ENCODE measurements at regions not wholly inside any gene's neighbourhood (a gene's known extent, or its start where the extent isn't known, plus 50 kb on each side); places are given as distances from the start of the nearest gene placed in this dataset.

DNA sequence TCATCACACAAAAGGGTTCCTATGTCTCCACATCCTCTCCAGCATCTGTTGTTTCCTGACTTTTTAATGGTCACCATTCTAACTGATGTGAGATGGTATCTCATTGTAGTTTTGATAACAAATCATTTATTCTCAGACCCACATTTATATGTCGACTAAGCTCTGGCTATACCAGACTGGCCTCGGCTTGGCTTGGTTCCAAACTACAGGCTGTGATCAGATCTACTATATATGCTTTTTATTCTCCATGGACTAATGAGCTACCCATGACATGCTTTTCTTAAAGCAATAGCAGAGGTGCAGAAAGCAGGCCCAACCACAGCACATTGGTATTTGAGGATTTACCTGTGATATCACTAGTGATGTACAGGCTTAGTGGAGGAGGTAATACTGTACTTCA is 139.8 kb upstream of the PGR start:
- Histone ChIP-seq H2AFZ (ENCODE audit: low read depth, low read length) (no peak overlapping the region), H3K79me2 (ENCODE audit: low read length) (no peaks in the 10 kb centered on the region), H3K4me3 (ENCODE audit: low read length) (no peak overlapping the region), H3K4me1 (ENCODE audit: low read length) (no peaks in the 10 kb centered on the region), H3K27ac (ENCODE audit: low read length) (no peak overlapping the region), H4K20me1 (ENCODE audit: insufficient read depth, low read length) (no peaks in the 10 kb centered on the region), H3K9ac (ENCODE audit: low read length) (no peak overlapping the region), H3K9me3 (ENCODE audit: insufficient read depth, low read length) (no peaks in the 10 kb centered on the region), H3K4me2 (ENCODE audit: low read length) (no peak overlapping the region), H3K36me3 (replicated peaks; ENCODE audit: low read depth, low read length) (no peaks in the 10 kb centered on the region), H3K27me3 (ENCODE audit: low read depth, low read length) (no peaks in the 10 kb centered on the region)
- TF ChIP-seq, protein P1, sequence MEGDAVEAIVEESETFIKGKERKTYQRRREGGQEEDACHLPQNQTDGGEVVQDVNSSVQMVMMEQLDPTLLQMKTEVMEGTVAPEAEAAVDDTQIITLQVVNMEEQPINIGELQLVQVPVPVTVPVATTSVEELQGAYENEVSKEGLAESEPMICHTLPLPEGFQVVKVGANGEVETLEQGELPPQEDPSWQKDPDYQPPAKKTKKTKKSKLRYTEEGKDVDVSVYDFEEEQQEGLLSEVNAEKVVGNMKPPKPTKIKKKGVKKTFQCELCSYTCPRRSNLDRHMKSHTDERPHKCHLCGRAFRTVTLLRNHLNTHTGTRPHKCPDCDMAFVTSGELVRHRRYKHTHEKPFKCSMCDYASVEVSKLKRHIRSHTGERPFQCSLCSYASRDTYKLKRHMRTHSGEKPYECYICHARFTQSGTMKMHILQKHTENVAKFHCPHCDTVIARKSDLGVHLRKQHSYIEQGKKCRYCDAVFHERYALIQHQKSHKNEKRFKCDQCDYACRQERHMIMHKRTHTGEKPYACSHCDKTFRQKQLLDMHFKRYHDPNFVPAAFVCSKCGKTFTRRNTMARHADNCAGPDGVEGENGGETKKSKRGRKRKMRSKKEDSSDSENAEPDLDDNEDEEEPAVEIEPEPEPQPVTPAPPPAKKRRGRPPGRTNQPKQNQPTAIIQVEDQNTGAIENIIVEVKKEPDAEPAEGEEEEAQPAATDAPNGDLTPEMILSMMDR (IDR thresholded peaks at IDR 0.05; ENCODE audit: low read depth, low read length) = no peak
- TF ChIP-seq EZH2phosphoT487 (IDR thresholded peaks at IDR 0.05; ENCODE audit: low read depth) = no peak

DNA sequence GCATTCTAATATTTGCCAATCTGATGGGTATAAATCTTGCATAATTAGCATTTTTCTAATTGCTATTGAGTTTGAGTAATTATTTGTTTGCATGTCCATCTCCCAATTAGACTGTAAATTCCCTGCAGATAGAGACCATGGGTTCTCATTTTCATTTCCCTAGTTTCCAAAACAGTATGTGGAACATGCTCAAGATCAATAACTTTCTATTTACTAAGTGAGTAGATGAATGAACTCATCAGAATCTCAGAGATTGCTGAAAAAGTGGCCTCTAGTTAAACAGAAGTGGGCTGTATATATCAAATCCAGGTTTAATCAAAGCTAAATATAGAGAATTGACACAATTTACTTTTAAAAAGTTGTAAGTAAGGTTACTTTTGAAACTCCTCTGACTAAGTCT is 138.0 kb upstream of the PGR start:
- no peak for TF ChIP-seq EZH2phosphoT487 (IDR thresholded peaks at IDR 0.05; ENCODE audit: low read depth)
- TF ChIP-seq, protein P1 (IDR thresholded peaks at IDR 0.05; ENCODE audit: low read depth, low read length) = no peak
- H3K4me2 ChIP-seq (ENCODE audit: low read length) = no peak overlapping the region
- H3K79me2 ChIP-seq (ENCODE audit: low read length) = no peaks in the 10 kb centered on the region
- H3K36me3 ChIP-seq (replicated peaks; ENCODE audit: low read depth, low read length) = no peaks in the 10 kb centered on the region
- H3K9me3 ChIP-seq (ENCODE audit: insufficient read depth, low read length) = no peaks in the 10 kb centered on the region
- no peak overlapping the region for H3K4me3 ChIP-seq (ENCODE audit: low read length)
- H3K9ac ChIP-seq (ENCODE audit: low read length) = no peak overlapping the region
- H3K27ac ChIP-seq (ENCODE audit: low read length) = no peak overlapping the region
- H3K27me3 ChIP-seq (ENCODE audit: low read depth, low read length) = no peaks in the 10 kb centered on the region
- no peaks in the 10 kb centered on the region for H3K4me1 ChIP-seq (ENCODE audit: low read length)
- H4K20me1 ChIP-seq (ENCODE audit: insufficient read depth, low read length) = no peaks in the 10 kb centered on the region
- no peak overlapping the region for H2AFZ ChIP-seq (ENCODE audit: low read depth, low read length)

GRCh38 chr11:101264306-101264705 is 134.7 kb upstream of the PGR start:
- H3K9me3 ChIP-seq (ENCODE audit: insufficient read depth, low read length) = no peaks in the 10 kb centered on the region
- no peak for TF ChIP-seq EZH2phosphoT487 (IDR thresholded peaks at IDR 0.05; ENCODE audit: low read depth)
- TF ChIP-seq, protein P1 (IDR thresholded peaks at IDR 0.05; ENCODE audit: low read depth, low read length) = no peak
- H3K9ac ChIP-seq (ENCODE audit: low read length) = no peak overlapping the region
- H3K4me3 ChIP-seq (ENCODE audit: low read length) = no peak overlapping the region
- H3K4me2 ChIP-seq (ENCODE audit: low read length) = no peak overlapping the region
- no peaks in the 10 kb centered on the region for H3K27me3 ChIP-seq (ENCODE audit: low read depth, low read length)
- H2AFZ ChIP-seq (ENCODE audit: low read depth, low read length) = no peak overlapping the region
- no peak overlapping the region for H3K27ac ChIP-seq (ENCODE audit: low read length)
- no peaks in the 10 kb centered on the region for H3K4me1 ChIP-seq (ENCODE audit: low read length)
- H3K36me3 ChIP-seq (replicated peaks; ENCODE audit: low read depth, low read length) = no peaks in the 10 kb centered on the region
- no peaks in the 10 kb centered on the region for H4K20me1 ChIP-seq (ENCODE audit: insufficient read depth, low read length)
- H3K79me2 ChIP-seq (ENCODE audit: low read length) = no peaks in the 10 kb centered on the region

DNA sequence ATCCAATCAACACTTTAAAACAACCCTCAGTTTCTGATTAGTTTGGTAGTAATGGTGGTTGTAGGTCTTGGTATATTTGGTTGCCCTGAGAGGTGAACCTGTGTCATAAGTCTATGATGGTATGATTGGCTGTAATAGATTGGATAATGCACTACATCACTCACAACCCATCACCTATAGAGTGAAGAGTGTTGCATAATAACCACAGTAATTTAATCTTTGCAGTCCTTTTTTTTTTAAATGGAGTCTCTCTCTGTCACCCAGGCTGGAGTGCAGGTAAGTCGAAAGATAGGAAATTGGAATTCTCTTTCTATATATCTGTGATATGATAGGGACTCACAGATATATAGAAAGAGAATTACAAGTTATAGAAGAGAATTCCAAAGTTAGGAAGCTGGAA is 133.4 kb upstream of the PGR start:
- no peaks in the 10 kb centered on the region for H3K9me3 ChIP-seq (ENCODE audit: insufficient read depth, low read length)
- H3K9ac ChIP-seq (ENCODE audit: low read length) = no peak overlapping the region
- H3K36me3 ChIP-seq (replicated peaks; ENCODE audit: low read depth, low read length) = no peaks in the 10 kb centered on the region
- no peaks in the 10 kb centered on the region for H3K4me1 ChIP-seq (ENCODE audit: low read length)
- no peaks in the 10 kb centered on the region for H4K20me1 ChIP-seq (ENCODE audit: insufficient read depth, low read length)
- no peak overlapping the region for H3K27ac ChIP-seq (ENCODE audit: low read length)
- H2AFZ ChIP-seq (ENCODE audit: low read depth, low read length) = no peak overlapping the region
- H3K79me2 ChIP-seq (ENCODE audit: low read length) = no peaks in the 10 kb centered on the region
- H3K4me2 ChIP-seq (ENCODE audit: low read length) = no peak overlapping the region
- H3K27me3 ChIP-seq (ENCODE audit: low read depth, low read length) = no peaks in the 10 kb centered on the region
- no peak for TF ChIP-seq EZH2phosphoT487 (IDR thresholded peaks at IDR 0.05; ENCODE audit: low read depth)
- TF ChIP-seq, protein P1 (IDR thresholded peaks at IDR 0.05; ENCODE audit: low read depth, low read length) = no peak
- H3K4me3 ChIP-seq (ENCODE audit: low read length) = no peak overlapping the region
